SK-N-SH treated with all-trans-retinoic acid at 6 μM for 48 hours (cell line): ENCODE measurements at regions not wholly inside any gene's neighbourhood (a gene's known extent, or its start where the extent isn't known, plus 50 kb on each side); places are given as distances from the start of the nearest gene placed in this dataset.

ENCODE experiments used
- ATAC-seq: fragments of 200-7000 bp; cut with Tn5 transposase; 3 replicates; pipeline ENCODE4 v1.9.1; 2020; ENCODE audit warnings: mild to moderate bottlenecking, moderate library complexity
- ARNTL ChIP-seq: fragments of 450-650 bp; formaldehyde crosslinking; IDR thresholded peaks from 2 replicates; pipeline ENCODE4 v1.5.0; 2020; ENCODE audit warnings: low read depth, mild to moderate bottlenecking, moderate library complexity, borderline replicate concordance
- BACH2 ChIP-seq: fragments of 250-450 bp; sonication (Bioruptor Pico); IDR thresholded peaks from 2 replicates; pipeline ENCODE4 v1.9.0; 2021; ENCODE audit warnings: mild to moderate bottlenecking, borderline replicate concordance
- CSDC2 ChIP-seq: fragments of 250-450 bp; sonication (Bioruptor Pico); IDR thresholded peaks from 2 replicates; pipeline ENCODE4 v1.5.0; 2020; ENCODE audit warnings: mild to moderate bottlenecking, moderate library complexity
- ESRRG ChIP-seq: fragments of 250-450 bp; sonication (Bioruptor Pico); IDR thresholded peaks from 2 replicates; pipeline ENCODE4 v1.6.1; 2021; ENCODE audit warnings: mild to moderate bottlenecking
- GLIS3 ChIP-seq: fragments of 250-450 bp; sonication (Bioruptor Pico); IDR thresholded peaks from 2 replicates; pipeline ENCODE4 v1.5.0; 2020; ENCODE audit warnings: mild to moderate bottlenecking, moderate library complexity
- ISL1 ChIP-seq: fragments of 250-450 bp; sonication (Bioruptor Pico); IDR thresholded peaks from 2 replicates; pipeline ENCODE4 v2.1.2; 2022; ENCODE audit warnings: mild to moderate bottlenecking, moderate library complexity
- OSR1 ChIP-seq: fragments of 250-450 bp; sonication (Bioruptor Pico); IDR thresholded peaks from 2 replicates; pipeline ENCODE4 v1.8.0; 2022; ENCODE audit warnings: moderate library complexity, mild to moderate bottlenecking, inconsistent platforms
- PPARA ChIP-seq: fragments of 250-450 bp; sonication (Bioruptor Pico); IDR thresholded peaks from 2 replicates; pipeline ENCODE4 v1.5.0; 2020; ENCODE audit warnings: mild to moderate bottlenecking, borderline replicate concordance
- SNAI2 ChIP-seq: fragments of 250-450 bp; sonication (Bioruptor Pico); IDR thresholded peaks from 2 replicates; pipeline ENCODE4 v1.5.0; 2020; ENCODE audit warnings: mild to moderate bottlenecking, moderate library complexity
- TCF4 ChIP-seq: fragments of 250-450 bp; sonication (Bioruptor Pico); IDR thresholded peaks from 2 replicates; pipeline ENCODE4 v1.8.0; 2021; ENCODE audit warnings: mild to moderate bottlenecking, moderate library complexity, borderline replicate concordance
- TOX ChIP-seq: fragments of 250-450 bp; sonication (Bioruptor Pico); IDR thresholded peaks from 2 replicates; pipeline ENCODE4 v1.8.0; 2021; ENCODE audit warnings: mild to moderate bottlenecking, moderate library complexity, borderline replicate concordance
- ZC3H10 ChIP-seq: fragments of 250-450 bp; sonication (Bioruptor Pico); IDR thresholded peaks from 2 replicates; pipeline ENCODE4 v1.5.1; 2021; ENCODE audit warnings: mild to moderate bottlenecking, moderate library complexity
- ZFP3 ChIP-seq: fragments of 250-450 bp; sonication (Bioruptor Pico); IDR thresholded peaks from 2 replicates; pipeline ENCODE4 v1.5.0; 2020; ENCODE audit warnings: mild to moderate bottlenecking, moderate library complexity
- ZFP30 ChIP-seq: fragments of 450-650 bp; formaldehyde crosslinking; IDR thresholded peaks from 2 replicates; pipeline ENCODE4 v1.5.0; 2022; ENCODE audit warnings: mild to moderate bottlenecking, moderate library complexity
- ZNF565 ChIP-seq: fragments of 450-650 bp; formaldehyde crosslinking; conservative IDR thresholded peaks from 2 replicates; pipeline ENCODE4 v1.5.0; 2020; ENCODE audit warnings: low read depth, mild to moderate bottlenecking, moderate library complexity
- ZNF70 ChIP-seq: fragments of 450-650 bp; formaldehyde crosslinking; IDR thresholded peaks from 2 replicates; pipeline ENCODE4 v1.5.0; 2020; ENCODE audit warnings: mild to moderate bottlenecking, moderate library complexity
- ZNF8 ChIP-seq: fragments of 450-650 bp; formaldehyde crosslinking; IDR thresholded peaks from 2 replicates; pipeline ENCODE4 v1.5.0; 2020; ENCODE audit warnings: mild to moderate bottlenecking, moderate library complexity
- TF ChIP-seq, protein P1 (sequence below): fragments of 250-450 bp; sonication (Bioruptor Pico); IDR thresholded peaks from 2 replicates; pipeline ENCODE4 v1.8.0; 2020; ENCODE audit warnings: mild to moderate bottlenecking, moderate library complexity, borderline replicate concordance
- TF ChIP-seq, protein P2 (sequence below): fragments of 250-450 bp; sonication (Bioruptor Pico); IDR thresholded peaks from 2 replicates; pipeline ENCODE4 v1.5.1; 2021; ENCODE audit warnings: mild to moderate bottlenecking, moderate library complexity
- TF ChIP-seq, protein P3 (sequence below): fragments of 250-450 bp; sonication (Bioruptor Pico); IDR thresholded peaks from 2 replicates; pipeline ENCODE4 v1.5.0; 2020; ENCODE audit warnings: mild to moderate bottlenecking, moderate library complexity
- TF ChIP-seq, protein P4 (sequence below): fragments of 250-450 bp; sonication (Bioruptor Pico); IDR thresholded peaks from 2 replicates; pipeline ENCODE4 v1.5.1; 2020; ENCODE audit warnings: low read depth, mild to moderate bottlenecking, moderate library complexity

DNA sequence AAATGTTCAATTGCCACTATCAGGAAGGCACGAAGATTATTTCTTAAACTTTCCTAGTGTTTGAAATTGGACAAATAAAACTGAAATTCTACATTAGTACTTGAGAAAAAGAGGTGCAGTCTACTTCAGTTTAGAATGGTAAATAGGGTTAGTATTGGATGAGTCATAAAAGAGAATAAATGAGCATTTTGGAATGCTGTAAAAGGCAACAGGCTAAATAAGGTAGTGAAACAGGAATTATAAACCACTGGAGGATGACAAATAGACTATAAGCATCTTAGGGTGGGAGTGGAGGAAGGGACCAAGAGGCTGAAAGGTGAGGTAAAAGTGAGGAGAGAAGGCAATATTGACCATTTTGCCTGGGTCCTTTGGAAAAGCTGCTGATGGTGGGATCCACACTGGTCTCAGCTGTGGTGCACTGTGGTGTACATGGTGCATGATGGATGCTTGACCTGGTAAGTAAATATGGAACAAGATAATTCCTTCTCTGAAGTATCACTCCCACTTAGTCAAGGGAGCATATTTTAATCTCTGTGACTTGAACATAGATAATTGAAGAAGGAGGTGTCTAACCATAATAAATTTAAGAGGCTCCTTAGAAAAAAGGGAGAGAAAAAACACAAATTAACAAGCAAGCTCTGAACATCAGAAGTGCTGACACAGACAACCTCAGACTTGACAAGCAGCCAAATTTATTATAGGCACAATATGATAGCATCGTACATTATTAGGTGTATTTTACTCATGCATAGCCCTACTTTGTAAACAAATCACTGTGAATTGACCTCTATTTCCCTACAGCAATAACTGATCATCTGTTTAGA, 76.4 kb upstream of the SCIN start:
- ATAC-seq = no peak
- TF ChIP-seq OSR1 (CRISPR knock-in tag) (no peak), ARNTL (no peak), BACH2 (CRISPR knock-in tag) (no peak), ISL1 (CRISPR knock-in tag) (no peak), TCF4 (CRISPR knock-in tag) (no peak), ZNF565 (CRISPR knock-in tag) (no peak), ESRRG (no peak), TOX (no peak), SNAI2 (CRISPR knock-in tag) (no peak)
- TF ChIP-seq, all 23 proteins: peak for 0

DNA sequence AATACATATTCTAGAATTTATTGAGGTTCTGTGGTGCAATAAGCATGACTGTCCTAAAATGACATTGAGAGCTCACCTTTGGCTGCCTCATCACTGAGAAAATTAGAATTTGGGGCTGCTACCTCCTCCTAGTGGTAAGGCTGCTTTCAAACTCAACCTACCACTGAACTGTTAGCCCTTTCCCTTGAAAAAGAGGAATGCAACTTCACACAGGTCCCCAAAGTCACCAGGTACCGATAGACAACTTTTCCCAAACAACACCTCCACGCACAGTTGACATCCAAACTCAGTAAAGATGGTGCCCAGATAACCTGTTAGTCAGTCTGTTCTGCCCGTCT, 75.9 kb upstream of the SCIN start:
- TF ChIP-seq, protein P1, sequence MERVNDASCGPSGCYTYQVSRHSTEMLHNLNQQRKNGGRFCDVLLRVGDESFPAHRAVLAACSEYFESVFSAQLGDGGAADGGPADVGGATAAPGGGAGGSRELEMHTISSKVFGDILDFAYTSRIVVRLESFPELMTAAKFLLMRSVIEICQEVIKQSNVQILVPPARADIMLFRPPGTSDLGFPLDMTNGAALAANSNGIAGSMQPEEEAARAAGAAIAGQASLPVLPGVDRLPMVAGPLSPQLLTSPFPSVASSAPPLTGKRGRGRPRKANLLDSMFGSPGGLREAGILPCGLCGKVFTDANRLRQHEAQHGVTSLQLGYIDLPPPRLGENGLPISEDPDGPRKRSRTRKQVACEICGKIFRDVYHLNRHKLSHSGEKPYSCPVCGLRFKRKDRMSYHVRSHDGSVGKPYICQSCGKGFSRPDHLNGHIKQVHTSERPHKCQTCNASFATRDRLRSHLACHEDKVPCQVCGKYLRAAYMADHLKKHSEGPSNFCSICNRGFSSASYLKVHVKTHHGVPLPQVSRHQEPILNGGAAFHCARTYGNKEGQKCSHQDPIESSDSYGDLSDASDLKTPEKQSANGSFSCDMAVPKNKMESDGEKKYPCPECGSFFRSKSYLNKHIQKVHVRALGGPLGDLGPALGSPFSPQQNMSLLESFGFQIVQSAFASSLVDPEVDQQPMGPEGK (CRISPR knock-in tag) = no peak
- TF ChIP-seq ZFP3 (CRISPR knock-in tag) (no peak), ZC3H10 (CRISPR knock-in tag) (no peak), GLIS3 (CRISPR knock-in tag) (no peak), ZNF565 (CRISPR knock-in tag) (no peak), BACH2 (CRISPR knock-in tag) (no peak), TCF4 (CRISPR knock-in tag) (no peak), OSR1 (CRISPR knock-in tag) (no peak), ARNTL (no peak), CSDC2 (CRISPR knock-in tag) (no peak), PPARA (CRISPR knock-in tag) (no peak)
- TF ChIP-seq, protein P2, sequence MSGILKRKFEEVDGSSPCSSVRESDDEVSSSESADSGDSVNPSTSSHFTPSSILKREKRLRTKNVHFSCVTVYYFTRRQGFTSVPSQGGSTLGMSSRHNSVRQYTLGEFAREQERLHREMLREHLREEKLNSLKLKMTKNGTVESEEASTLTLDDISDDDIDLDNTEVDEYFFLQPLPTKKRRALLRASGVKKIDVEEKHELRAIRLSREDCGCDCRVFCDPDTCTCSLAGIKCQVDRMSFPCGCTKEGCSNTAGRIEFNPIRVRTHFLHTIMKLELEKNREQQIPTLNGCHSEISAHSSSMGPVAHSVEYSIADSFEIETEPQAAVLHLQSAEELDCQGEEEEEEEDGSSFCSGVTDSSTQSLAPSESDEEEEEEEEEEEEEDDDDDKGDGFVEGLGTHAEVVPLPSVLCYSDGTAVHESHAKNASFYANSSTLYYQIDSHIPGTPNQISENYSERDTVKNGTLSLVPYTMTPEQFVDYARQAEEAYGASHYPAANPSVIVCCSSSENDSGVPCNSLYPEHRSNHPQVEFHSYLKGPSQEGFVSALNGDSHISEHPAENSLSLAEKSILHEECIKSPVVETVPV = no peak
- TF ChIP-seq, protein P3, sequence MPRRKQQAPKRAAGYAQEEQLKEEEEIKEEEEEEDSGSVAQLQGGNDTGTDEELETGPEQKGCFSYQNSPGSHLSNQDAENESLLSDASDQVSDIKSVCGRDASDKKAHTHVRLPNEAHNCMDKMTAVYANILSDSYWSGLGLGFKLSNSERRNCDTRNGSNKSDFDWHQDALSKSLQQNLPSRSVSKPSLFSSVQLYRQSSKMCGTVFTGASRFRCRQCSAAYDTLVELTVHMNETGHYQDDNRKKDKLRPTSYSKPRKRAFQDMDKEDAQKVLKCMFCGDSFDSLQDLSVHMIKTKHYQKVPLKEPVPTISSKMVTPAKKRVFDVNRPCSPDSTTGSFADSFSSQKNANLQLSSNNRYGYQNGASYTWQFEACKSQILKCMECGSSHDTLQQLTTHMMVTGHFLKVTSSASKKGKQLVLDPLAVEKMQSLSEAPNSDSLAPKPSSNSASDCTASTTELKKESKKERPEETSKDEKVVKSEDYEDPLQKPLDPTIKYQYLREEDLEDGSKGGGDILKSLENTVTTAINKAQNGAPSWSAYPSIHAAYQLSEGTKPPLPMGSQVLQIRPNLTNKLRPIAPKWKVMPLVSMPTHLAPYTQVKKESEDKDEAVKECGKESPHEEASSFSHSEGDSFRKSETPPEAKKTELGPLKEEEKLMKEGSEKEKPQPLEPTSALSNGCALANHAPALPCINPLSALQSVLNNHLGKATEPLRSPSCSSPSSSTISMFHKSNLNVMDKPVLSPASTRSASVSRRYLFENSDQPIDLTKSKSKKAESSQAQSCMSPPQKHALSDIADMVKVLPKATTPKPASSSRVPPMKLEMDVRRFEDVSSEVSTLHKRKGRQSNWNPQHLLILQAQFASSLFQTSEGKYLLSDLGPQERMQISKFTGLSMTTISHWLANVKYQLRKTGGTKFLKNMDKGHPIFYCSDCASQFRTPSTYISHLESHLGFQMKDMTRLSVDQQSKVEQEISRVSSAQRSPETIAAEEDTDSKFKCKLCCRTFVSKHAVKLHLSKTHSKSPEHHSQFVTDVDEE (CRISPR knock-in tag) = no peak
- TF ChIP-seq, protein P4, sequence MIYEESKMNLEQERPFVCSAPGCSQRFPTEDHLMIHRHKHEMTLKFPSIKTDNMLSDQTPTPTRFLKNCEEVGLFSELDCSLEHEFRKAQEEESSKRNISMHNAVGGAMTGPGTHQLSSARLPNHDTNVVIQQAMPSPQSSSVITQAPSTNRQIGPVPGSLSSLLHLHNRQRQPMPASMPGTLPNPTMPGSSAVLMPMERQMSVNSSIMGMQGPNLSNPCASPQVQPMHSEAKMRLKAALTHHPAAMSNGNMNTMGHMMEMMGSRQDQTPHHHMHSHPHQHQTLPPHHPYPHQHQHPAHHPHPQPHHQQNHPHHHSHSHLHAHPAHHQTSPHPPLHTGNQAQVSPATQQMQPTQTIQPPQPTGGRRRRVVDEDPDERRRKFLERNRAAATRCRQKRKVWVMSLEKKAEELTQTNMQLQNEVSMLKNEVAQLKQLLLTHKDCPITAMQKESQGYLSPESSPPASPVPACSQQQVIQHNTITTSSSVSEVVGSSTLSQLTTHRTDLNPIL (CRISPR knock-in tag) = no peak
- ATAC-seq = no peak

DNA sequence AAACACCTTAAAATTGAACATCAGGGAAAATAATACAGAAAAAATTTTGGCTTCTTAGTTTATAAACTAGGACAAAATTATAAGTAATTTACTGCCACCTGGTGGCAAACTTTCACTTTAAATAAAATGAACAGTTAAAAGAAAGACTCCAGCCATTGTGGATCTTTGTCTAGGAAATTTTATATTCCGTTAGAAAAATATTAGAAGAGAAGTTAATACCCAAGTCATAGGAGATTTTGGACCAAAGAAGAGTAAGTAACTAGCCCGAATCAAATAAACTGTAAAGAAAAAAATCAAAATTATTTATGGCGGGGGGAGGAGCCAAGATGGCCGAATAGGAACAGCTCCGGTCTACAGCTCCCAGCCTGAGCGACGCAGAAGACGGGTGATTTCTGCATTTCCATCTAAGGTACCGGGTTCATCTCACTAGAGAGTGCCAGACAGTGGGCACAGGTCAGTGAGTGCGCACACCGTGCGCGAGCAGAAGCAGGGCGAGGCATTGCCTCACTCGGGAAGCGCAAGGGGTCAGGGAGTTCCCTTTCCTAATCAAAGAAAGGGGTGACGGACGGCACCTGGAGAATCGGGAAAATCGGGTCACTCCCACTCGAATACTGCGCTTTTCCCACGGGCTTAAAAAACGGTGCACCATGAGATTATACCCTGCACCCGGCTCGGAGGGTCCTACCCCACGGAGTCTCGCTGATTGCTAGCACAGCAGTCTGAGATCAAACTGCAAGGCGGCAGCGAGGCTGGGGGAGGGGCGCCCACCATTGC, 73.4 kb upstream of the SCIN start:
- peak; percentile 74 for ATAC-seq

DNA sequence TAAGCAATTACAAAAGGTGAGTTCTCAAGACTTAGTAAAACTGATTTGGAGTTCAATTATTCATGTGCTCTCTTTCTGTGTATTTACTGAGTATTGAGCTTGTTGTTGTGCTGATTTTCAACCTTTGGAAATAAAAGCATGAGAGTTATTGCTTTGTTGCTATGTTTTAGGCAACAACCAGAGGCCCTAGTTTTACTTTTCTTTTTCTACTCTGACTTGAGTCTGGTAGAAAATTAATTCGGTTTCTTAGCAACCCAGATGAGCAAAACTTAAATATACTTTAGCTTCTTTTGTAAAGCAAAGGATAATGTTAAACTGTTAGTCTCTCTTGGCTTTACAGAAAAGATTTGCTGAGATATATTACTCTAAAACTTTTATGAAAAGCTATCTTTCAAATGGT, 66.4 kb upstream of the SCIN start:
- ATAC-seq = no peak
- no peak for TF ChIP-seq ZFP3 (CRISPR knock-in tag)

DNA sequence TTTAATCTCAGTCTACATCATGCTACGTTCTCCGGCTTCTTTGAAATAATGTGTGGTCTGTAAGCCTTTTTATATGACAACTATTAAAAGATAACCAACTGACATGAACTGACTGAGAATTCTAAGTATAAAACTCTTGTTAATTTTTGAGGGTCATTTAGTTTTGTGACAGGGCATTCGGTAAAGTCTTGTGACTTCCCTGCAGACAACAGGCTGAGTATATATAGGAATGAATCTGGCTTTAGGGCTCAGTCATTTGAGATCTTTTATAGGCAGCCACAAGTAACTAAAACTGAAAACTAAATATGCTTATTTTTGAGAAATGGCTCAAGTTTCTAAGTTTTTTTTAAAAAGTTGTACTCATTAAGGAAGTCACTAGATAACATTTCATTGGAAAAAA, 62.5 kb upstream of the SCIN start:
- no peak for ATAC-seq
- TF ChIP-seq GLIS3 (CRISPR knock-in tag) (no peak), ARNTL (no peak), ZFP30 (CRISPR knock-in tag) (no peak), ESRRG (no peak), PPARA (CRISPR knock-in tag) (no peak), ZNF8 (no peak), SNAI2 (CRISPR knock-in tag) (no peak), TCF4 (CRISPR knock-in tag) (no peak), ZNF70 (CRISPR knock-in tag) (no peak), ZFP3 (CRISPR knock-in tag) (no peak)
- TF ChIP-seq, protein P3 (CRISPR knock-in tag) = no peak
- TF ChIP-seq, protein P4 (CRISPR knock-in tag) = no peak
